Effector CD4-positive, alpha-beta T cell (primary cell): ENCODE measurements at regions not wholly inside any gene's neighbourhood (a gene's known extent, or its start where the extent isn't known, plus 50 kb on each side); places are given as distances from the start of the nearest gene placed in this dataset.

Experiments
- DNase-seq: peaks from one replicate; pipeline ENCODE4 v3.0.0-alpha.2; 2020

DNA sequence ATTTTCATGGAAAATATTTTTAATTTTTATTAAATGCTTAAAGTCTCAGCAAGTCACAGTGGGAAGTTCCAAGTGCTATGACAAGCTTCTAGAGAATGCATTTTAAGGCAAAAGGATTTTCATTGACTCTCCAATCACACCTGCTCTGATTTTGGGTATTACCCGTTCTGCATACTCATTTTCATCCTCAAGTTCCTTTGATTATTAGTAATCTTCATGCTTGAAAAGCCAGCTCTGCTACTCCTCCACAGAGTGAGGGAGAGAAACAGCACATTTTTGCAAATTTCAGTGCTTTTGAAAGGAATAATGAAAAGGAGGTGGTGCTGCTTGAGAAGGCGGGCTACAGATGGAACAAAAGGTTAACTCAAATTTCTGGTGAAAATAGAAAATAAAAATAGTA is 450.7 kb downstream of the NSUN3 start:
- DNase-seq: no peak

DNA sequence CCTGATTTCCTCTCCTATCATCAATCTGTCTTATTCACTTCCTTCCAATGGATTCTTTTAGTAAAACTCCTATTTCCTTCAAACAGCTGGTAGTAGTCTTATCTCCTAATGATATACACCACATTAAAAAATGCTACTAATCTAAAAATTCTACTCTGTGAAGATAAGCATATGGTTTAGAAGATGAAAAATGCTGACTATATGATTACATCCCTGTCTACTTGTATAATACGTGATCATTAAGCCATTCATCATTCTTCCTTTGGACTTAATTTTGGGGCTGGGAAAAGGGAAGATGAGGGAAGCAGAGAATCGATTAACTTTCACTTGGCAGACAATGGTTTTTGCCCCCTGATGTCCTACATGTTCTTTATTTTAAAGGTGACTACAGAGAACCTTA is 453.1 kb downstream of the NSUN3 start:
- no peak for DNase-seq

DNA sequence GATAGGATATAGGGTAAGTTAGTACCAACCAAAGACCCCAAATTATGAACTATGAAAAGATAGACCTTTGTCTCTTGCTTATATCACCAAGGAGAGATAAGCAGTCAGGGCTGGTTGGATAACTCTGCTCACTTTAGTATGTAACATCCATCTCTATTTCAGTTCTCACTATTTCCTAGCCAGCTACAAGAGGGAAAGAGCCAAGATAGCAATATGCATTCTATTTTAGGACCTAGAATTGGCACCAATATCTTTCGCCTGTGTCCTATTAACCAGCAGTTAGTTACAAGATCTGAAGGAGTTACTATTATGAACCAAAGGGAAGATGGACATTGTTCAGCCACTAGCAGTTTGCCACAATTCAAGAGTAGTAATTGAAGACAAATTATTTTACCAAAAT is 457.5 kb downstream of the NSUN3 start:
- DNase-seq: no peak

DNA sequence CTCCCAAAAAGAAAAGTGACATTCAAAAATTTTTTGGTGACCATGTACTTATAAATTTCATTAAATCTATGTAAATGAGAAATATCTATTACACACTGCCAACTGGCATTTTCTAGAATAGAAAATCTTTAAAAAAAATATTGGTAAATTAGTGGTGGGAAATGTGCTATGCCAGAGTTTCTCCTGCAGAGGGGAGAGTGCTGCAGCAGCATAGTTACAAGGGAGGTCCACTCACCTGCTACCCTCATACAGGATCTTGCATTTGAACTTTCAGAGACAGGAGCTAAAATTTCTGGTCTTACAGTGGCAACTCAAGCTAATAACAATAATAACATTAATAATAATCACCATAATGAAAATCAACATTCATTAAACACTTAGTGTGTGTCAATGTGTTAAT is 459.6 kb downstream of the NSUN3 start:
- DNase-seq: no peak

DNA sequence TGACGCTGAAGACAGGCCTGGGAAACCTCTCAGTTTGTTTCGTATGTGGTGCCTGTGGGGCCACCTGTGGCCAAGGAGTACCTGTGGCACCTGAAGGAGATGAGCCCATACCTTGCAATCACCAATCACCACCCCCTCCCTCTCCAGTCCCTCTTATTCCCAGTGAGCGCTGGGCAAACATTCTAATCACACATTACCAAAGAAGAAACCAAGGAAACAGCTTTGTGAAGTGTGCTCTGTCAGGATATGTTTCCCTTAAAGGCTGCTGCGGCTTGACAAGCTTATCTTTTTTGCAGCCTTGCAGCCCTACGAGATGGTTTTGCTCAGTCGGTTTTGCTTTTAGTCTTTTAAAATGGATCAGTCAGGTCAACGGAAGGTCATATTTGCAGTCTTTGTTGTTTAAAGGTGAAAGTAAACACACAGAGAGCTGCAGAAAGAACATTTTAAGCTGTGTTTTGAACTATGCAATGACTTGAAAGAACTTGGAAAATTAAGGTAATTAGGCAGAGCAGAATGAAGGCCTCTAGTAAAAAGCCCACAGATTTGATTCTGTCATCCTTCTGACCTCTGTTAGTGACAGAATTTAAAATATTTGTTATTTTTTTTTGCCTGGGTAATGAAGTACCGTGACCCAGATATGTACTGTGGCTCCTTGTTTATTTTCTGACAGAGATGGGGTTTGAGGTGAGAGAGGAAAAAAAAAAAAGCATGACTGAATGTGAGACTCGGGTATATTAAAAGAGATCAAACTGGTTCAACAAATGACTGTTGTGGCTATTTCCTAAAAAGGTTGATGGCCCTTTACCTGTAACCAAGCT is 461.4 kb downstream of the NSUN3 start:
- DNase-seq: no peak

DNA sequence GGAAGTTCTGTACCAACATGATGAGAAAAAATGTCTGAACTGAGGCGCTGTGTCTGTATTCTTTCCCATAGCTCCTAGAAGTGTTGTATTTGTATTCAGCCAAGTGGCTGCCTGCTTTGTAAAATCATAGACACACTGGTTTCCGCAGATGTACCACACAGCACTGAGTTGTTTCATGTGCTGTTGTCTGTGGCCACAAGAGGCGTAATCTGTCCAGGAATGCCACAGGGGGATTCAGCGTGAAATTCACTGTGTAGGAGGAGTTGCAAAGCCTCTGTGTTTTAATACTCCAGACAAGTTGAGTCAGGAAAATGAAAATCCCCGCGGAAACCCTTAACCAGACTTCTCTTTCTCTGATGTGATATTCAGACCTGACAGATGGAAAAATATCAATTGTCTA is 462.2 kb downstream of the NSUN3 start:
- no peak for DNase-seq

DNA sequence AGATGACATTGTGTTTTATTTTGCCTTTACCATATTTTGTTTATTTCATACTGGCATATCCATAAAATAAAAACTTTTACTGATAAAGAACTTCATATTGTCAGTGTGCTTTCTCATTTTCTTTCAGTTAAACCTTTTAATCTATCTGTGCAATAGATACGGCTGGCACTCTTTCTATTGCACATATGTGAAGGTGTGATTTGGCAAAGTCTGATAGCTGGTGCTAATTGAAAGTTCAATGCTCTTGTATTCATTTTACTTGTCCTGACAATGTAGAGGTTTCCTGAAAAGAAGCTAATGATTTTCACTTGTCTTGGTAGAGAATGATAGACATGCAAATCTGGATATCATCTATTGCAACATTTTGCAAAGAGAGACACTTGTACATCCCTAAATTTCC is 467.0 kb downstream of the NSUN3 start:
- DNase-seq: no peak

DNA sequence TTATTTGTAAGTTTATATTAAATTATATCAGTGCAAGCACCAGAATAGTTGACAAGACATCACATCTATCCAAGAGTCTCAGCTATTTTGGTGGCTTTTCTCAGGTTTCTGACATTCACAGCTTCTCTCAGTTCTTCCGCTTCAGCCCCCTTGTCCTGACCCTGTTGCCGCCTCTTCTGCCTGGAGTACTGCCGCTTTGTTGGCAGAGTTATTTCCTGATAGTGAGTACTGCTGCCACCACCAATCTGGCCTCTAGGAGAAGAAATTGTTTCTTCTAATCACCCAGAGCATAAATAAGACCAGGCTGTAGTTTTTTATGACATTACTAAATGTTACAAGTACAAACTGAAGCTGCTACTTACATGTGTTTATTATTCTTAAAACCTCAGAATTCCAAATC is 470.1 kb downstream of the NSUN3 start:
- no peak for DNase-seq

DNA sequence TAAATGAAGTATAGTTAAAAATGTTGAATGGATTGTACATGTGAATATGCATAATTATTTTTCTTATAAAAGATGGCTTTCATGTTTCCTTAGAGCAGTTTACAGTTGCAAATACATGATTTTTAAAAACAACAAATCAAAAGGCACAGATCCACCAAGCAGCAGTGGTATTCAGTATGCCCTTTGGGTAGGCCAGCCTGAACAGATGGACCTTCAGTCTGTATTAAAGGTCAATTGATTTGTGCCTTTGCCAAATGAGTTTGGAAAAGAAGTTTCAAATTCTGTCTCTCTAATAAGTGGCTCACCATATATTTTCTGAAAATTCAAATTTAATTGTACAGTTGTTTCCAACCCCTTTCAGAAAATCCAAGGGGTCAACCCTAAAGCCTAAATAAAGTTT is 477.1 kb downstream of the NSUN3 start:
- DNase-seq: no peak

DNA sequence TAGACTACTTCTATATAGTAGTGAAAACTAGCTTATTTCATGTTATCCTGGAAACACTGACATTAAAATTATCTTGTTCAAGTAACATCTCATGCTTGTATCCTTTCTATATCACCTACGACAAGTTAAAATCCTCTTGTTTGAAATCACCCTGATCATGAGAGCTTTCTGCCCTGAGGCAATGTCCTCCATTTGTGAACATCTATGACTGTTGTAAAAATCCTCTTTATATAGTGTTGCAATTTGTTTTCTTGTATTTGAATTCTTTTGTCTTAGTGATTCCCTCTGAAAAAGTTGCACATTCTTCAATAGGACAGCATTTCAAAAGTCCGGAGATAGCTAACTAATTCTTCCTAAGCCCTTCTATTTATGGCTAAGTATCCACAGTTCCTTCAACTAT is 480.3 kb downstream of the NSUN3 start:
- DNase-seq: no peak

DNA sequence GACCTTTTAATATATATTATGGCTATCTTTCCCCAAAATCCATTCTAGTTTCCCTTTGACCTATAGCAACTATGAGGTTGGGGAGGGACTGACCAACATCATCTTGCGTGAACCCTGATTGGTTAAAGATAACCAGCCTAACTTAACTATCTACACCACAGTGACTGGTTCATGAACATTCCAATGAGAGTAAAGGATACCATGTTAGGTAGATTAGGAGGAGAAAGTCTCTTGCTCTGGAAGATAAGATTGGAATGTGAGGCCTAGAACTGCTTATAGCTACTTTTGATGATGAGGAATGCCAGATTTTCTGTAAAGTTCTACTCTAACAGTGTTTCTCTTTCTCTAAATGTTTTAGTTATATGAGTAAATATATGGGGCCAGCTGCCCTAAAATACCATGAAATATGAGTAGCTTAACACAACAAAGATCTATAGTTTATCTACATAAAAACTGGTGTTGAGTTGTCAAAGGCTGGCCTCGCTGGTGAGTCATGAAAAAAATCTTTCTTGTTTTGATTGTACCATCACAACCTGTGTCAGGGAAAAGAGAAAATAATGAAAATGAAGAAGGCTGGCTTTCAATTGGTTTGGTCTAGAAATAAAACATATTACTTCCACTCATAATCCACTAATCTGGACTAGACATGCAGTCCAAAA is 481.4 kb downstream of the NSUN3 start:
- DNase-seq: no peak

DNA sequence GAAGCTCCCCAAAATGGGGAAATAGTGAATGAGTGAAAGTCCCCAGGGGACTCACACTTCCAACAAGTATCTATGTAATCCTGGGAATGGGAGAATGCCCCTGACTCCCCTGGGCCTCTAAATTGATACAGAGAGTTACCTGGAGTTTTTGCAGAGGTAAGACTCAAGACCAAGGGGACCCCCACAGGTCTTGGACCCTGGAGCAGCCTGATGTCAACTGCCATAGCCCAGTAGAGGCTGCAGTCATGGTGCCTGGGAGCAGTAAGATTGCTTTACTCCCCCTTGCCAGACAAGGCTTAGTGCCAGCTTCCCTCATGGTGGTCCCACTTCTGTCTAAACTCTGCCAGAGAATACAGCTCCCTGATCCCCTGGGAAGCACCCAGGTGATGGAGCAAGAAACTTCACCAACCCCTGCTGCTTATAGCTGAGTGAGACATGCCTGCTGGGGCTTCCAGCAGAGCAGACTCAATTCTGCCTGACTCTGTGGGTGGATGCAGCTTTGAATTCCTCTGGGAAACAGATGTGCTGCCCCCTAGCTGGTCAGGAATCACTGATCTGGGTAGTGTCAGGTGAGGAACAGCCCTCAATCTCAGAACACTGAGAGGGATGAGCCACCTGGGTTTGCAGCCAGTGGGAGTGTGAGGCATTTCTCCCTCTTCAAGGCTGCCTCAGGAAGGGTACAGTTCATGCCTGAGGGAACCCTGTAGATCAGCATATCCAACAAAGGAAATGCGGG is 485.9 kb downstream of the NSUN3 start:
- no peak for DNase-seq

DNA sequence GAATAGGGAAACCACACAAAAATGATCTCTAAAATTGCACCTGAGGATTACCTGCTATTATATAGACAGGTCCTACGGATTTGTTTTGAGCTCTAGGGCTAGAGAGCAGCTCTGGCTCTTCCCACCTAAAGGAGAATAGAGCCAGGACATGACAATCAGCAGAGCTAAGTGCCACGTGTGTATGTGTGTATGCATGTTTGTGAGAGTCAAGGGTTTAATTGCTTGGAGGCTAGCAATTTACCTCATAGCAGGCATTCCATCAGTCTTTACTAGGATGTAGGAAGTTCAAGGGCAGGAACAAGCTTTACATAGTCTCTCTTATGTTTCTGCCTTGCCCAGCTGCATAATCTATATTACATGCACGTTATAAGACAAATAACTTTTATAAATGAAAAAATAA is 498.2 kb downstream of the NSUN3 start:
- DNase-seq: no peak

DNA sequence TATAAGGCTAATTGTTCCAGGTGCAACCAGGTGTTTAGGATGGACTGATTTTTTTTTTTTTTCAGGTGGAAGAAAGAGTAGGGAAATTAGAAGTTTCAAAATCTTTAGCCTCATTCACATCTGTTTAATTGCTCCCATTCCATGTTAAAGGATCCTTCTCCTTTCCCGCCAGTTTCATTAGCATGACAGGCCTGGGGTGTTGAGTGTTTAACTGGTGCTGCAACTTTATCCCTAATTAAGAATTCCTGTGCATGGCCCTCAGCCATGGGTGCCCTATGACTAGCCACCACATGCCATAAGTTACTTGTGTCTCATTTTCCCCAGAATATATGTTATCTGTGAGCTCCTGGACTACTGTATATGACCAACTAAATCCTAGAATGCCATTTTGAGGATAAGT is 501.4 kb downstream of the NSUN3 start:
- no peak for DNase-seq

DNA sequence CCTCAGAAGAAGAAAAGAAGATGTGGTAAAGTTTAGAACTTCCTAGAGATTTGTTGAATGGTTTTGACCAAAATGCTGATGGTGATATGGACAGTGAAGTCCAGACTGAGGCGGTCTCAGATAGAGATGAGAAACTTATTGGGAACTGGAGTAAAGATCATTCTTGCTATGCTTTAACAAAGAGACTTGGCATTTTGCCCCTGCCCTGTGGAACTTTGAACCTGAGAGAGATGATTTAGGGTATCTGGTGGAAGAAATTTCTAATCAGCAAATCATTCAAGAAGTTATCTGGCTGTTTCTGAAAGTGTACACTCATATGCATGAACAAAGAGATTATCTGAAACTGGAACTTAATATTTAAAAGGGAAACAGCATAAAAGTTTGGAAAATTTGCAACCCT is 505.2 kb downstream of the NSUN3 start:
- no peak for DNase-seq

DNA sequence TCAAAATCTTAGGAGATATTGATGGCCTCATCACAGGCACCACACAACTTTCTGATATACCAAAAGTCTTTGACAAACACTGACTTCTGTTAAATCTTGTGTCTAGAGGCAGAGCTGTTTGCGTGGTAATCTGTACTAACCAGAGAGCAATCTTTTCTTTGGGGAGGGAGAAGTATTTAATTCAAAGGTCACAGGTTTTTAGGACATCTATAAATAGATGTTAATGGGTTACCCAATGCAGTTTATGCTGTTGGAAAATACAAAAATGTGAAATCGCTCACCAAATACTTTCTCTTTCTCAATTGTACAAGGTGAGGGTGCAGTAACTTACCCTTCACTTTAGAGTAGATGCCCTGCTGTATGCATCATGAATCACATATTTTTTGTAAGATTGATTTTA is 510.5 kb downstream of the NSUN3 start:
- no peak for DNase-seq

DNA sequence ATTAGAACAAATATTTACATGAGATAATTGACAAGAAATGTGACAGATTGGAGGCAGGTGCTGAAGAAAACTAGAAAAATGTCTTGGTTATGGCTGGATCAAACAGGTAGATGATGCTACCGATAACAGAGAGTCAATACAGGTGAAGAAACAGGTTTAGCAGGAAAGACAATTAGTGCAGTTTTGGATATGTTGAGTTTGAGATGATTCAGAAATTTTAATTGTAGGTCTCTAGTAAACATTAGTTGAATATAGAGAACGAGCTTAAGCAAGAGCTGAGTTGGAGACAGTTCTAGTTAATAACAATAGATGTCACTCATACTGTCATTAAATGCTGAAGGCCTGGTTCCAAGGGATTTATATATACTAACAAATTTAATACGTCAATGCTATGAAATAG is 524.4 kb downstream of the NSUN3 start:
- no peak for DNase-seq

DNA sequence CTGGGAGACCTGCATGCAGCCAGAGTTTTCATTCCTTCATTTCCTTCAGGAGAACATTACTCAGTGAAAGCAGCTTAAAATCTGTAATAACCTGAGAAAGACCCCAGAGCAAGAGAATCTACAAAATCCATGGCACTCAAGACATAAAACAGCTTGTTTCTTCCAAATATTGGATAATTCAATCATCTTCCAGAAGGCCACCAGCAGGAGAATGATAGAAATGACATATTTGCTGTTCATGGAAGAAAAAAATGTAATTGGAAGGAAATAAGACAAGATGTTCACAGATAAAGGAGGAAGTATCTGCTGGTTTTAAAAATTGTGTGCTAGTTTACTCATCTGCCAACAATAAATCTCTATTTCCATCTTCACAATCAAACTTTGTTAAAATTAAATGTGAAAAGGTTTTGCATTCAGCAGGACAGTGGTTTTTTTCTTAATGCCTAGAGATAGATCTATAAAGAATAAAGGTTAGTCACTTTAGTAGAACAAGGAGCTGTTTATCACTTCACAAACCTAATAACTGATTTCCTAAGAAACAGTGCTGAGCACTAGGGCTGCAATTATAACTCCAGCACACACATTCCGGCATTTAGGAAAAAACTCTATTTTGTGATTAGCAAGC is 530.8 kb downstream of the NSUN3 start:
- no peak for DNase-seq

DNA sequence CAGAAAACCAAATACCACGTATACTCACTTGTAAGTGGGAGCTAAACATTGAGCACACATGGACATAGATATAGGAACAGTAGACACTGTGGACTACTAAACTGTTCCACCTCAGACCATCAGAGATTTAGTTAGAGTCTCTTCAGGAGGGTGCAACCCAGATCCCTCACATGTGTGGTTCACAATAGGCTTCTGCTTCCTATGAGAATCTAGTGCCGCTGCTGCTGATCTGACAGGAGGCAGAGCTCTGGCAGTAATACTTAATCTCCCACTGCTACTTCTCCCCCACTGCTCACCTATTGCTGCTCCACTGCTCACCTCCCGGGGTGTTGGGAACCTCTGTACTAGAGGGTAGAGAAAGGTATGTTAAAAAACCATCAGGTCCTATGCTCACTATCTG is 533.3 kb downstream of the NSUN3 start:
- DNase-seq: no peak

DNA sequence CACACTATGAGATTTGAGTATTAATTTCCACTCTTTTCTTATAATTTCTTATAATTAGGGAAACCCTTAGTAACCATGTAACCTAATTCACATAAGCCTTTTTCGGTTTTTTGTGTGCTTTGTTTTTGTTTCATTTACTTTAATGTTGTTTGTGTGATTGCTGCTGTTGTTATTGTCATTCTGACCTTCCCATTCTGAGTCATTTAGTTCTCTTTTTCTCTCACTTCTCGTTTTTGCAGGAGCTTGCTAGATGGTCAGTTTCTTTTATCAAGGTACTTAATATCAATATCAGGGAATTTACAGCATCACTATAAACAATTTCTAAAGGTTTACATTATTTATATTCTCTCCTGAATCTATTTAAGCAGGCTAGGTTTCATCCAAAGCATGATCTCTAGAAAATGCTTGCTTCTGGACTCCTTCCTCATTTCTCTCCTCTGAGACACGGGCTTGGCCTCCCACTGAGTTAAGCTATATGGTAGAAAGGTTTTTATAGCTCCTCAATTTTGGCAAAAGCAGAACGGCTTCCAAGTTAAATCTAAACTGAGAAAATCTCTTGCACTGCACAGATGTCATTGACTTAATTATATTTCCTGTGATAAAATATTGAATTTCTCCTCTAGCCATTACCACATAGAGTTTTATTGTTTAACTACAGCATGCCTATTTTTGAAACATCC is 534.2 kb downstream of the NSUN3 start:
- no peak for DNase-seq

DNA sequence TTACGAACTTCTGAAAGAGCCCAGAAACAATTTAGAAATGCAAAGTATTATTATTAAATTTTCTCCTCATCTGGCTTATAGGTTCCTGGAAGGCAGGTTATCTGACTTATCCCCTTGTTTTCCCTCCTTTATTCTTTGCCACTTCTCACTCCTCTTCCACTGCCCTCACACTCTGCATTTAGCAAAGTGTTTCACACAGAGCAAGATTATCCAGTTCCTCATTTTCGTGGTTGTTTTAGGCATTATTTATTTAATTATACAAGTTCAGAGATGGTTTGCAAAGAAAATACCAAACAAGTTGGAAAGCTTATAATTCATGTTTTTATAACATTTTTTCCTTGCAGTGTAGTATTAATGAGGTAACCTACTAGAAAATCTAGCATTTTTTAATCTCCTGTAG is 544.9 kb downstream of the NSUN3 start:
- no peak for DNase-seq

DNA sequence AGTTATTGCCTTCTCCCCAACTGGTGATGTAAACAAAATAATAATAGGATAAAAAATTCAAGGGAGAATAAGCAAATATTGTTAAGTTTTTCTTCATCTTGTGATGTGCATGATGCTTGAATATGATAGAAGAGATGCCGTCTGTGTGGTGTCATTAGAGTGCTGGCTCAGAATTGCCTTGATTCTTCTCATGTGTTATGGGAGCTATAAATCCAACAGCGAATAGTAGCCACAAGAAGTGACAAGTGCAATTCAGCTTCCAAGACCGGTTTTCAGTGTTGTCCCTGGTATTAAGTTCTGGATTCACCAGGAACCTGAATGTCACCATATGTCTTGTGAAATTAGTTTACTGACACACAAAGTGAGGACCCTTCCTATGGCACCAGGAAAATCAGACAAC is 547.0 kb downstream of the NSUN3 start:
- no peak for DNase-seq

DNA sequence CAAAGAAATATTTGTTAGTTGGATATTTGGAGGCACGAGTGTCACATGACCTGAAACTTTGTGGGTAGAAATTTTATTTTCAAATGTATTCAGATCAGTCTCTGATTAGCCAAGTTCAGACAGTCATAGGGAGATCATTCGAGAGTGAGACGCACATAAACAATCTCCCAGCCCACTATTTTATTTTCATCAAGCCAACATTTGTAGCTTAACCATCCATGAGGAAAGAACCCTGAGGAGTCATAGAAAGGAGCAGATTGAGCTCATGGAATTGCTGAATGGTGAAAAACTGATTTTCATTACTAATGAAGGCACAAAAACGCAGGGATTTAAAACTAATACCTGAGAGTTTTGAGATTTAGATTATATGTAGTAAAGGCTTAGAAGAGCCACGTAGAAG is 548.7 kb downstream of the NSUN3 start:
- no peak for DNase-seq
